Liver (tissue), 3 donors: ENCODE measurements at regions not wholly inside any gene's neighbourhood (a gene's known extent, or its start where the extent isn't known, plus 50 kb on each side); places are given as distances from the start of the nearest gene placed in this dataset.
"Not testable (repeated sequence)": the region's sequence is repeated elsewhere in the genome, so short reads cannot be mapped to it uniquely, and the experiment has no call there.

Experiments used
- HNF4G ChIP-seq: IDR thresholded peaks from 2 replicates; pipeline ENCODE4 v1.6.1; 2016; ENCODE audit warnings: antibody characterized with exemption
- SP1 ChIP-seq: IDR thresholded peaks from 2 replicates; pipeline ENCODE4 v1.6.1; 2018; ENCODE audit warnings: antibody characterized with exemption, mild to moderate bottlenecking
- TAF1 ChIP-seq: conservative IDR thresholded peaks from 2 replicates; pipeline ENCODE4 v1.6.1; 2016; ENCODE audit warnings: antibody characterized with exemption, mild to moderate bottlenecking
- YY1 ChIP-seq: IDR thresholded peaks from 2 replicates; pipeline ENCODE4 v1.6.1; 2016; ENCODE audit warnings: antibody characterized with exemption, mild to moderate bottlenecking
- TF ChIP-seq, protein P1 (sequence below): fragments of 150-350 bp; IDR thresholded peaks from 2 replicates; pipeline ENCODE4 v1.5.1; 2017; ENCODE audit warnings: improper control_type of control experiment, low read depth, low read length; ENCODE audit not compliant: missing input control
- TF ChIP-seq, protein P2 (sequence below): IDR thresholded peaks from 2 replicates; pipeline ENCODE4 v1.6.1; 2016; ENCODE audit warnings: antibody characterized with exemption
- TF ChIP-seq, protein P3 (sequence below): IDR thresholded peaks from 2 replicates; pipeline ENCODE4 v1.6.1; 2016; ENCODE audit warnings: antibody characterized with exemption
- donor health status: healthy.
- donor health status: healthy.

DNA sequence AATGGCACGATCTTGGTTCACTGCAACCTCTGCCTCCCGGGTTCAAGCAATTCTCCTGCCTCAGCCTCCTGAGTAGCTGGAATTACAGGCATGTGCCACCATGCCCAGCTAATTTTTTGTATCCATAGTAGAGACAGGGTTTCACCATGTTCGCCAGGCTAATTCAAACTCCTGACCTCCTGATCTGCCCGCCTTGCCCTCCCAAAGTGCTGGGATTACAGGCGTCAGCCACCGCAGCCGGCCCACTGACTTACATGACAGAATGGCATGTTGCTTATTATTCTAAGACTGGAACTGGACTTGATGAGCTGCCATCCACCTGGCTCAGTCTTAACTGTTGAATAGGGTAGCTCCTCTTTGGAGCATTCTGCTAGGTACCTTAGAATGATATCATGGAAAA, 363.6 kb upstream of the CCNH start:
- TF ChIP-seq, protein P1, sequence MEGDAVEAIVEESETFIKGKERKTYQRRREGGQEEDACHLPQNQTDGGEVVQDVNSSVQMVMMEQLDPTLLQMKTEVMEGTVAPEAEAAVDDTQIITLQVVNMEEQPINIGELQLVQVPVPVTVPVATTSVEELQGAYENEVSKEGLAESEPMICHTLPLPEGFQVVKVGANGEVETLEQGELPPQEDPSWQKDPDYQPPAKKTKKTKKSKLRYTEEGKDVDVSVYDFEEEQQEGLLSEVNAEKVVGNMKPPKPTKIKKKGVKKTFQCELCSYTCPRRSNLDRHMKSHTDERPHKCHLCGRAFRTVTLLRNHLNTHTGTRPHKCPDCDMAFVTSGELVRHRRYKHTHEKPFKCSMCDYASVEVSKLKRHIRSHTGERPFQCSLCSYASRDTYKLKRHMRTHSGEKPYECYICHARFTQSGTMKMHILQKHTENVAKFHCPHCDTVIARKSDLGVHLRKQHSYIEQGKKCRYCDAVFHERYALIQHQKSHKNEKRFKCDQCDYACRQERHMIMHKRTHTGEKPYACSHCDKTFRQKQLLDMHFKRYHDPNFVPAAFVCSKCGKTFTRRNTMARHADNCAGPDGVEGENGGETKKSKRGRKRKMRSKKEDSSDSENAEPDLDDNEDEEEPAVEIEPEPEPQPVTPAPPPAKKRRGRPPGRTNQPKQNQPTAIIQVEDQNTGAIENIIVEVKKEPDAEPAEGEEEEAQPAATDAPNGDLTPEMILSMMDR: not testable (repeated sequence)
- TF ChIP-seq, protein P2, sequence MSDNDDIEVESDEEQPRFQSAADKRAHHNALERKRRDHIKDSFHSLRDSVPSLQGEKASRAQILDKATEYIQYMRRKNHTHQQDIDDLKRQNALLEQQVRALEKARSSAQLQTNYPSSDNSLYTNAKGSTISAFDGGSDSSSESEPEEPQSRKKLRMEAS: not testable (repeated sequence)
- TF ChIP-seq, protein P3, sequence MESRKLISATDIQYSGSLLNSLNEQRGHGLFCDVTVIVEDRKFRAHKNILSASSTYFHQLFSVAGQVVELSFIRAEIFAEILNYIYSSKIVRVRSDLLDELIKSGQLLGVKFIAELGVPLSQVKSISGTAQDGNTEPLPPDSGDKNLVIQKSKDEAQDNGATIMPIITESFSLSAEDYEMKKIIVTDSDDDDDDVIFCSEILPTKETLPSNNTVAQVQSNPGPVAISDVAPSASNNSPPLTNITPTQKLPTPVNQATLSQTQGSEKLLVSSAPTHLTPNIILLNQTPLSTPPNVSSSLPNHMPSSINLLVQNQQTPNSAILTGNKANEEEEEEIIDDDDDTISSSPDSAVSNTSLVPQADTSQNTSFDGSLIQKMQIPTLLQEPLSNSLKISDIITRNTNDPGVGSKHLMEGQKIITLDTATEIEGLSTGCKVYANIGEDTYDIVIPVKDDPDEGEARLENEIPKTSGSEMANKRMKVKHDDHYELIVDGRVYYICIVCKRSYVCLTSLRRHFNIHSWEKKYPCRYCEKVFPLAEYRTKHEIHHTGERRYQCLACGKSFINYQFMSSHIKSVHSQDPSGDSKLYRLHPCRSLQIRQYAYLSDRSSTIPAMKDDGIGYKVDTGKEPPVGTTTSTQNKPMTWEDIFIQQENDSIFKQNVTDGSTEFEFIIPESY: not testable (repeated sequence)
- TF ChIP-seq YY1, TAF1, SP1, HNF4G: not testable (repeated sequence)
